Stimulated activated CD8-positive, alpha-beta memory T cell treated with anti-CD3 and anti-CD28 coated beads, Interleukin-4, amount 100 ng/mL, for 24 hours (primary cell): ENCODE measurements at regions not wholly inside any gene's neighbourhood (a gene's known extent, or its start where the extent isn't known, plus 50 kb on each side); places are given as distances from the start of the nearest gene placed in this dataset.

Experiments used
- DNase-seq: peaks from one replicate; pipeline ENCODE4 v3.0.0-alpha.2; 2020; ENCODE audit warnings: low read depth

GRCh38 chr21:45592208-45592619 is 50.0 kb upstream of the SLC19A1 start:
- DNase-seq: peak; percentile 44

GRCh38 chr21:45592626-45593134 is 50.4 kb upstream of the SLC19A1 start:
- DNase-seq: no peak

DNA sequence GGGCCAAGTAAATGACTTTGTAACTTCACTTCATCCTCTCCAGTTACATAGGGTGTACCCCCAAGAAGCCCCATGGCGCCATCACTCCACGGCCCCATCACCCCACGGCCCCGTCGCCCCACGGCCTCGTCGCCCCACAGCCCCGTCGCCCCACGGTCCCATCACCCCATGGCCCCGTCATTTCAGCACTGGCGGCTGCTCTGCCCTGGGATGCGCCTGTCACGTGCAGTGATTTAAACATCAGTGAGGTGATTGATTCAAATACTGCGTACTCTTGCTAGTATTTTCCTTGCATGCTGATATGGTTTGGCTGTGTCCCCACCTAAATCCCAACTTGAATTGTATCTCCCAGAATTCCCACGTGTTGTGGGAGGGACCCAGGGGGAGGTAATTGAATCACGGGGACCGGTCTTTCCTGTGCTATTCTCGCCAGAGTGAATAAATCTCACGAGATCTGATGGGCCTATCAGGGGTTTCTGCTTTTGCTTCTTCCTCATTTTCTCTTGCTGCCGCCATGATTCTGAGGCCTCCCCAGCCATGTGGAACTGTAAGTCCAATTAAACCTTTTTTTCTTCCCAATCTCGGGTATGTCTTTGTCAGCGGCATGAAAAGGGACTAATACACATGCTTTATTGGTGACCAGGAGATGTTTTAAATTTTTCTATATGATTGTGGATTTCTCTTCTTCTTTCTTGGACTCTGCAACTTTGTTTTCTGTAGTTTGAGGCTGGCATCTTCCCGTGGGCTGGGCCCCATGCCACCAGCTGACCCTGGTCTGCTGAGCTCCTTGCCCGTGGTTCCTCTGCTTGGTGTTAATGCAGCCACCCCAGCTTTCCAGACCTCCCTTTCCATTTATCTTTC is 50.1 kb upstream of the PCBP3 start:
- DNase-seq: no peak
